GM23248 (cell line): ENCODE measurements at regions not wholly inside any gene's neighbourhood (a gene's known extent, or its start where the extent isn't known, plus 50 kb on each side); places are given as distances from the start of the nearest gene placed in this dataset.

Experiments used
- EZH2 ChIP-seq: fragments of 200-600 bp; sonication (generic); IDR thresholded peaks from 2 replicates; pipeline ENCODE4 v1.6.1; 2018; ENCODE audit warnings: antibody characterized with exemption, mild to moderate bottlenecking; ENCODE audit not compliant: insufficient read depth, poor library complexity, severe bottlenecking
- EZH2phosphoT487 ChIP-seq: fragments of 200-600 bp; sonication (generic); IDR thresholded peaks from 2 replicates; pipeline ENCODE4 v1.6.1; 2018; ENCODE audit warnings: antibody characterized with exemption, moderate library complexity, mild to moderate bottlenecking, low read depth; ENCODE audit not compliant: insufficient read depth

DNA sequence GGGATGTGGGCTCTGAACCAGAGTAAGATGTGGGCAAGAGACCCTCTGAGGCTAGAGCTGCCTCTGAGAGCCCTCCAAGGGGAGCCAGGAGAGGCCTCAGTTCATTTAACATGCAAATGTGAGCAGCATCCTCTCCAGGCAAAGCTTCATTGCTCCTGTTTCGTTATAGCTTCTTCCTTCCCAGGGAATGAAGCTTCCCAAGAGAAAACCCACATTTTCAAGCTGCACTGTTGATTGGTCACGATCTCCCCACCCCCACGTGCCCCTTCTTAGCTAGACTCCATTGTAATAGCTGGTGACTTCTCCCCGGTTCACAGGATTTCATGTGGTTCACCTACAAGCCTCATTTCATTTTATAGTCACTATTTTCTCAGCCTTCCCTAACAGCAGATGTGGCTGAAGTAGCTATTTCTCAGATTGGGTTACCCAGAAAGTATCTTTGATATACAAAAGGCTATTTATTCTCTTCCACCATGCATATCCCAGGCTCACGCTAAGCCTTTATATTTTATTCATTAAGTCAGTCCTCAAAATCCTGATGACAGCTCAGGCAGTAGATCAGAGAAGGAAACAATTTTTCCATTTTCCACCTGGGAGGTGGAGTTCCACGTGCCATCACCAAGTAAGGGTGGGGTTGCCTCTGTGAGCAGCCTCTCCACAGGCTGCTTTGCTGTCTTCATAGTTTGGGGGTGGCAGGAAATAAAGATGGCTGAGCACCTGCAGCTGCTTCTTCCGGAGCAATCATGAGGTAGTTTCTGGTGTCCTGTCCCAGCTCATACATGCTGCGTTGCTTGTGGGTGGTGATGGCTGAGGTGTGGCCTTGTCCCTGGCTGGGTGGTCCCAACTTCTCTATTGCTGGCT is 178.3 kb upstream of the RAB4A start:
- TF ChIP-seq EZH2phosphoT487: no peak
- TF ChIP-seq EZH2: no peak
